ENCODE measurements at regions not wholly inside any gene's neighbourhood (a gene's known extent, or its start where the extent isn't known, plus 50 kb on each side); places are given as distances from the start of the nearest gene placed in this dataset.

- Histone ChIP-seq H3K27ac (ENCODE audit: low read depth, low read length) (no peak overlapping the region), H3K4me3 (ENCODE audit: low read length) (no peak overlapping the region), H3K4me1 (ENCODE audit: control insufficient read depth, insufficient read depth, low read length) (no peaks in the 10 kb centered on the region), H3K36me3 (ENCODE audit: control insufficient read depth, insufficient read depth, low read length) (no peaks in the 10 kb centered on the region), H3K27me3 (ENCODE audit: control insufficient read depth, insufficient read depth, low read length) (no peaks in the 10 kb centered on the region), H3K9ac (ENCODE audit: low read length) (no peak overlapping the region)
These were observed 68.0 kb downstream of the RTL6 start for GRCh38 chr22:44429941-44430587.

GRCh38 chr22:44428941-44429830 is 68.8 kb downstream of the RTL6 start:
- no peak overlapping the region for H3K27ac ChIP-seq (ENCODE audit: low read depth, low read length)
- no peaks in the 10 kb centered on the region for H3K4me1 ChIP-seq (ENCODE audit: control insufficient read depth, insufficient read depth, low read length)
- no peak overlapping the region for H3K4me3 ChIP-seq (ENCODE audit: low read length)
- H3K27me3 ChIP-seq (ENCODE audit: control insufficient read depth, insufficient read depth, low read length): no peaks in the 10 kb centered on the region
- H3K9ac ChIP-seq (ENCODE audit: low read length): no peak overlapping the region
- H3K36me3 ChIP-seq (ENCODE audit: control insufficient read depth, insufficient read depth, low read length): no peaks in the 10 kb centered on the region

- no peak overlapping the region for H3K4me3 ChIP-seq (ENCODE audit: low read length)
- no peaks in the 10 kb centered on the region for H3K36me3 ChIP-seq (ENCODE audit: control insufficient read depth, insufficient read depth, low read length)
- H3K27ac ChIP-seq (ENCODE audit: low read depth, low read length): no peak overlapping the region
- H3K27me3 ChIP-seq (ENCODE audit: control insufficient read depth, insufficient read depth, low read length): no peaks in the 10 kb centered on the region
- no peak overlapping the region for H3K9ac ChIP-seq (ENCODE audit: low read length)
- no peaks in the 10 kb centered on the region for H3K4me1 ChIP-seq (ENCODE audit: control insufficient read depth, insufficient read depth, low read length)
These were observed 70.2 kb downstream of the RTL6 start for GRCh38 chr22:44427611-44428470.

- Histone ChIP-seq H3K27me3 (ENCODE audit: control insufficient read depth, insufficient read depth, low read length) (no peaks in the 10 kb centered on the region), H3K4me1 (ENCODE audit: control insufficient read depth, insufficient read depth, low read length) (no peaks in the 10 kb centered on the region), H3K27ac (ENCODE audit: low read depth, low read length) (no peak overlapping the region), H3K36me3 (ENCODE audit: control insufficient read depth, insufficient read depth, low read length) (no peaks in the 10 kb centered on the region), H3K9ac (ENCODE audit: low read length) (no peak overlapping the region), H3K4me3 (ENCODE audit: low read length) (no peak overlapping the region)
These were observed 71.1 kb downstream of the RTL6 start for GRCh38 chr22:44426981-44427380.

GRCh38 chr22:44425694-44426045 is 72.4 kb downstream of the RTL6 start:
- Histone ChIP-seq H3K27ac (ENCODE audit: low read depth, low read length) (no peak overlapping the region), H3K27me3 (ENCODE audit: control insufficient read depth, insufficient read depth, low read length) (no peaks in the 10 kb centered on the region), H3K9ac (ENCODE audit: low read length) (no peak overlapping the region), H3K36me3 (ENCODE audit: control insufficient read depth, insufficient read depth, low read length) (no peaks in the 10 kb centered on the region), H3K4me3 (ENCODE audit: low read length) (no peak overlapping the region), H3K4me1 (ENCODE audit: control insufficient read depth, insufficient read depth, low read length) (no peaks in the 10 kb centered on the region)

GRCh38 chr22:44424867-44425693 is 73.0 kb downstream of the RTL6 start:
- H3K27me3 ChIP-seq (ENCODE audit: control insufficient read depth, insufficient read depth, low read length): no peaks in the 10 kb centered on the region
- H3K4me1 ChIP-seq (ENCODE audit: control insufficient read depth, insufficient read depth, low read length): no peaks in the 10 kb centered on the region
- no peak overlapping the region for H3K9ac ChIP-seq (ENCODE audit: low read length)
- H3K27ac ChIP-seq (ENCODE audit: low read depth, low read length): no peak overlapping the region
- H3K36me3 ChIP-seq (ENCODE audit: control insufficient read depth, insufficient read depth, low read length): no peaks in the 10 kb centered on the region
- no peak overlapping the region for H3K4me3 ChIP-seq (ENCODE audit: low read length)

- Histone ChIP-seq H3K36me3 (ENCODE audit: control insufficient read depth, insufficient read depth, low read length) (no peaks in the 10 kb centered on the region), H3K9ac (ENCODE audit: low read length) (no peak overlapping the region), H3K4me3 (ENCODE audit: low read length) (no peak overlapping the region), H3K27me3 (ENCODE audit: control insufficient read depth, insufficient read depth, low read length) (no peaks in the 10 kb centered on the region), H3K4me1 (ENCODE audit: control insufficient read depth, insufficient read depth, low read length) (no peaks in the 10 kb centered on the region), H3K27ac (ENCODE audit: low read depth, low read length) (no peak overlapping the region)
These were observed 73.7 kb downstream of the RTL6 start for GRCh38 chr22:44424359-44424682.

- H3K27ac ChIP-seq (ENCODE audit: low read depth, low read length): no peak overlapping the region
- no peak overlapping the region for H3K4me3 ChIP-seq (ENCODE audit: low read length)
- no peaks in the 10 kb centered on the region for H3K27me3 ChIP-seq (ENCODE audit: control insufficient read depth, insufficient read depth, low read length)
- no peaks in the 10 kb centered on the region for H3K4me1 ChIP-seq (ENCODE audit: control insufficient read depth, insufficient read depth, low read length)
- no peak overlapping the region for H3K9ac ChIP-seq (ENCODE audit: low read length)
- H3K36me3 ChIP-seq (ENCODE audit: control insufficient read depth, insufficient read depth, low read length): no peaks in the 10 kb centered on the region
These were observed 74.3 kb downstream of the RTL6 start for GRCh38 chr22:44423556-44424358.

GRCh38 chr22:44422746-44423380 is 75.2 kb downstream of the RTL6 start:
- H3K27me3 ChIP-seq (ENCODE audit: control insufficient read depth, insufficient read depth, low read length): no peaks in the 10 kb centered on the region
- H3K4me1 ChIP-seq (ENCODE audit: control insufficient read depth, insufficient read depth, low read length): no peaks in the 10 kb centered on the region
- no peak overlapping the region for H3K9ac ChIP-seq (ENCODE audit: low read length)
- no peaks in the 10 kb centered on the region for H3K36me3 ChIP-seq (ENCODE audit: control insufficient read depth, insufficient read depth, low read length)
- no peak overlapping the region for H3K27ac ChIP-seq (ENCODE audit: low read depth, low read length)
- no peak overlapping the region for H3K4me3 ChIP-seq (ENCODE audit: low read length)

GRCh38 chr22:44419429-44419828 is 78.6 kb downstream of the RTL6 start:
- Histone ChIP-seq H3K9ac (ENCODE audit: low read length) (no peak overlapping the region), H3K36me3 (ENCODE audit: control insufficient read depth, insufficient read depth, low read length) (no peaks in the 10 kb centered on the region), H3K4me1 (ENCODE audit: control insufficient read depth, insufficient read depth, low read length) (no peaks in the 10 kb centered on the region), H3K27me3 (ENCODE audit: control insufficient read depth, insufficient read depth, low read length) (no peaks in the 10 kb centered on the region), H3K27ac (ENCODE audit: low read depth, low read length) (no peak overlapping the region), H3K4me3 (ENCODE audit: low read length) (no peak overlapping the region)

GRCh38 chr22:44413211-44413610 is 84.8 kb downstream of the RTL6 start:
- H3K36me3 ChIP-seq (ENCODE audit: control insufficient read depth, insufficient read depth, low read length): no peaks in the 10 kb centered on the region
- H3K4me1 ChIP-seq (ENCODE audit: control insufficient read depth, insufficient read depth, low read length): no peaks in the 10 kb centered on the region
- no peak overlapping the region for H3K27ac ChIP-seq (ENCODE audit: low read depth, low read length)
- no peak overlapping the region for H3K4me3 ChIP-seq (ENCODE audit: low read length)
- H3K9ac ChIP-seq (ENCODE audit: low read length): no peak overlapping the region
- no peaks in the 10 kb centered on the region for H3K27me3 ChIP-seq (ENCODE audit: control insufficient read depth, insufficient read depth, low read length)
